SKM-1 (cell line): ENCODE measurements at regions not wholly inside any gene's neighbourhood (a gene's known extent, or its start where the extent isn't known, plus 50 kb on each side); places are given as distances from the start of the nearest gene placed in this dataset.

Experiments
- DNase-seq: peaks from one replicate; lab custom pipeline; 2025; ENCODE audit not compliant: unreplicated experiment; lab: John Stamatoyannopoulos, UW

- DNase-seq = no peak
Observed at GRCh38 chr10:28952523-28952922, 275.2 kb downstream of the BAMBI start.

GRCh38 chr10:28954211-28954610 lies 276.9 kb downstream of the BAMBI start:
- no peak for DNase-seq

- DNase-seq = no peak
Observed at GRCh38 chr10:28958468-28958867, 281.1 kb downstream of the BAMBI start.

- DNase-seq = no peak
Observed at GRCh38 chr10:28959850-28960501, 282.7 kb downstream of the BAMBI start.

- no peak for DNase-seq
Observed at GRCh38 chr10:28962768-28963167, 285.4 kb downstream of the BAMBI start.

GRCh38 chr10:28963539-28964221 lies 286.4 kb downstream of the BAMBI start:
- DNase-seq = no peak

GRCh38 chr10:28965937-28966336 lies 288.6 kb downstream of the BAMBI start:
- DNase-seq = no peak

- no peak for DNase-seq
Observed at GRCh38 chr10:28967031-28967430, 289.7 kb downstream of the BAMBI start.

- no peak for DNase-seq
Observed at GRCh38 chr10:28969413-28969812, 292.1 kb downstream of the BAMBI start.

- no peak for DNase-seq
Observed at GRCh38 chr10:28970231-28970630, 292.9 kb downstream of the BAMBI start.

- no peak for DNase-seq
Observed at GRCh38 chr10:28971255-28971654, 293.9 kb downstream of the BAMBI start.

GRCh38 chr10:28971764-28972163 lies 294.4 kb downstream of the BAMBI start:
- no peak for DNase-seq

- no peak for DNase-seq
Observed at GRCh38 chr10:28973309-28973972, 296.1 kb downstream of the BAMBI start.

- DNase-seq = no peak
Observed at GRCh38 chr10:28975891-28976531, 298.7 kb downstream of the BAMBI start.

GRCh38 chr10:28977518-28977917 lies 300.2 kb downstream of the BAMBI start:
- DNase-seq = no peak

GRCh38 chr10:28980264-28980663 lies 302.9 kb downstream of the BAMBI start:
- DNase-seq = no peak

GRCh38 chr10:28981007-28981406 lies 303.7 kb downstream of the BAMBI start:
- no peak for DNase-seq

GRCh38 chr10:28982974-28983373 lies 305.7 kb downstream of the BAMBI start:
- DNase-seq = no peak

- no peak for DNase-seq
Observed at GRCh38 chr10:28983799-28984198, 305.1 kb upstream of the LYZL1 start.

GRCh38 chr10:28984431-28984830 lies 304.4 kb upstream of the LYZL1 start:
- DNase-seq = no peak

GRCh38 chr10:28985137-28985885 lies 303.6 kb upstream of the LYZL1 start:
- DNase-seq = no peak
